HG03558 (cell line): ENCODE measurements at regions not wholly inside any gene's neighbourhood (a gene's known extent, or its start where the extent isn't known, plus 50 kb on each side); places are given as distances from the start of the nearest gene placed in this dataset.
"Not testable (repeated sequence)": the region's sequence is repeated elsewhere in the genome, so short reads cannot be mapped to it uniquely, and the experiment has no call there.

Source experiments
- ATAC-seq: cut with Tn5 transposase; IDR thresholded peaks from one replicate; pipeline ENCODE4 v1.9.1; 2021; ENCODE audit warnings: moderate number of reproducible peaks; ENCODE audit not compliant: unreplicated experiment; ENCODE audit errors: extremely low read depth

DNA sequence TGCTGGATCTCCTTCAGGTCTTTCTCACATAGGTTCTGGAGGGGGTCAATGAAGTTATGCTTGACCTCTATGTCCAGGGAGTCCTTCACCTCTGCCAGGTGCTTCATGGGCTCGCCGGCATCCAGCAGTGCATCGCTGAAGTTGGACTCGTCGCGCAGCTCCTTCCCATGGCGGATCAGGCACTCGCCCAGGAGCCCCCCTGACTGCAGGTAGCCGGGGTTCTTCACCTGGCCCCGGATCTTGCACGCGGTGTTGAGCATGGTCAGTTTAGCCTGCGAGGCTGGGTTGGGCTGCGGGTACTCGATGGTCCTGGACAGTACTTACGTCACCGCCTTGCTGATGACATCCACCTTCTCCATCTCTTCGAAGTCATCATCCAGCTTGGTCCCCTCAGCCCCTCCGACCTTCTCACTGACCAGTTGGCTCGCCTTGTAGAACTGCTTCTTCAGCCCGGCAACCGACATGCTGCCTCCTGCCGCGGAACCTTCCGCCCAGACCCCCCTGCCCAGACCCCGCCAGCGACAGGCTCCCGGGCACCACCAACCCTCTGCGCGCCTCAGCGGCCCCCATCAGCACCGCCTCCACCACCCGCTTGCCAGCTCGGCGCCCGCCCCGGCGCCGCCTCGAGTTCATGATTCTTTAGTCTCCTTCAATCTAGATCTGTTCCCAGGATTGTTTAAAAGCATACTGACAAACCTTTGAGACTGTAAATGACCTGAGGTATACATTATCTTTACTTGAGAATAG, 99.8 kb downstream of the KPNA2 start:
- no peak for ATAC-seq

DNA sequence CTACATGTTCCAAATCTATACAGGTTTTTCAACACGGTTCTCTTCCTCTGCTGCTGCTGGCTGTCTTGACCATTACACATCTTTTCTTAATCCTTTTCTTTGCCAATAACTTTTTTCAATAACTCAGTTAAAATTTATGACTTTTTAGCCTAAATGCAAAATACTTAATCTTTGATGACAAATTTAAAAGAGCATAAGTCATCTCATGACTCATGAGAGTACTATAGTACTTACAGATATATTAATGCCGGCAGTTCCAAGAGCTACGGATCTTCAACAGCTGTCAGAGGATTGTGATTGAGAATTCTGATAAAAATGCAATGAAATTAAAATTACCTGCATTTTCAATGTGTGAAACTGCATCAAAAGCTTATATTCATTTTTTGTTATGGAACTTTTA, 105.5 kb downstream of the KPNA2 start:
- ATAC-seq = no peak

DNA sequence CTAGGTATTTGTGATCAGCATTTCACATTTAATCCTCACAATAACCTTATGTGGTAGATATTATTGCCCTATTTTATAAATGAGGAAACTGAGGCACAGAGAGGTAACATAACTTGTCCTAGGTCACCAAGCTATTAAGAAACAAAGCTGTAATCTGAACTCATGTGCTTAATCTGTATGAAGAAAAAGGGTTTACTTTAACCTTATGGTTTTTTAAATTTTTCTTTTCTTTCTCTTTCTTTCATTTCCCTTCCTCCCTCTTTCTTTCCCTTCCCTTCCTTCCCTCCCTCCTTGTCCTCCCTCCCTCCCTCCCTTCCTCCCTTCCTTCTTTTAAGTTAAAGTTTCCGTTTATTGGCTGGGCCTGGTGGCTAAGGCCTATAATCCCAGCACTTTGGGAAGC, 105.2 kb upstream of the AMZ2 start:
- no peak for ATAC-seq

DNA sequence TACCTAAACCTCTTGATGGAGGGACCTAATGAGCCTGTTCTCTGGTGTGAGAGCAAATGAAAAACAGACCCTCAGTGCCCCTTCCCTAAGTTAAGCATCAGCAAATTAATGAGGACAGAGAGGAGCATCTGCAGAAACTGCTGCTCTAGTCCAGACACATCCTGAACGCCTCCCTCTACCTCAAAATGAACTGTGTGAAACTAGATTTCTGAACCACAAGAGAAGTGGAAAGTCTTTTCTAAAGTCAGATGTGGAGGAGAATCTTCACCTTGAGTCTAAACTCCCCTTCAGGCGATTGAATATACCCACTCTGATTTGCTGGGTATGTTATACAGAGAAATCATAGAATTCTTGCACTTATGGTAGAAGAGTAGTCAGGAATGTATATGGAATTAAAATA, 104.4 kb upstream of the AMZ2 start:
- no peak for ATAC-seq

DNA sequence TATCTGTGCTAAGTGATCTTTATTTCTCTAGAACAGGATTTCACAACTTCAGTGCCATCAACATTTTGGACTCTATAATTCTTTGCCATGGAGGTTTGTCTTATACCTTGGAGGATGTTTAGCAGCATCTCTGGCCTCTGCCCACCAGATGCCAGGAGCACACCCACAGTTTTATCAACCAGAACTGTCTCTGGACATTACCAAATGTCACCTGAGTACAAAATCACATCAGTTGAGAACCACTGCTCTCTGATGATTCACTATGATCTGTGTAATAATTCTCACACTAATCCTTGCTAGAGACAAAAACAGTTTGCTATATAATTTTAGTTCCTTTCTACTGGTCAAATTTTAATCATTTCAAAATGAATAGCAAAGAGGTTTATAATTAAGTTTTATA, 102.8 kb upstream of the AMZ2 start:
- no peak for ATAC-seq

DNA sequence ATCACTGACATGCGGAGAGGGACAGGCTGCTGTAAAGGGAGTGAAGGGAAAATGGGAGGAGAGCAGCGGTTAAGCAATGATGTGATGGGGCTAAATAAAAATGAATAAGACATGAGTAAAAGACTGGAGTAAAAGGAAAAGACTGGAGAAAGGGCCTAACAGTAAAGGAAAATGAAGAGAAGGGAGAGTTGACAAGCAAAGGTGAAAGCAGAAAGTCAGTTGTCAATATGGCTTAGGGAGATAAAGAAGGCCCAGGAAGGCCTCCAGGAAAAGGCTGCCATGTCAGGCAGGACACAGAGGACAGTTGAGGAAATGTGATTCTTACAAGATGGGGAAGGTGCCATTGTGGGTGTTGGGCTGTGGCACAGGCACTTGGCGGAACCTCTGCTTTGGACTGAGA, 98.9 kb upstream of the AMZ2 start:
- no peak for ATAC-seq

DNA sequence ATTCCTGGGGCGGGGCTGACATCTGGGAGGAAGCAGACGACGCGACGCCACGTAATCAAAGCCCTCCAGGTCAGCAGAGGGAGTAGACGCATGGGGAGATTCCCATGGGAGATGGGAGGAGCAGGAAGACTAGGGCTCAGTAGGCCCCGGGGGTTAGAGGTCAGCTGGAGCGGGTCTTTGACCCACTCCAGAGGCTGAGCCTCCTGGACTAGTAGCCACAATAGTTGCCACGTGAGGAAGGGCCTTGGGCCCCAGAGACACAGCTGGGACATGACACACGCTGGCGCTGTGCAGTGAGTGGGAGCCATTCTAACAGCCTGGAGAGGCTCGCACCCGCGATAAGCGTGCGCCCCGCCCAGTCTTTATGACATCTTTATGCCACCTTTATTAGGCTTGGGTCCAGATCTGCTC, 95.7 kb upstream of the AMZ2 start:
- no peak for ATAC-seq

DNA sequence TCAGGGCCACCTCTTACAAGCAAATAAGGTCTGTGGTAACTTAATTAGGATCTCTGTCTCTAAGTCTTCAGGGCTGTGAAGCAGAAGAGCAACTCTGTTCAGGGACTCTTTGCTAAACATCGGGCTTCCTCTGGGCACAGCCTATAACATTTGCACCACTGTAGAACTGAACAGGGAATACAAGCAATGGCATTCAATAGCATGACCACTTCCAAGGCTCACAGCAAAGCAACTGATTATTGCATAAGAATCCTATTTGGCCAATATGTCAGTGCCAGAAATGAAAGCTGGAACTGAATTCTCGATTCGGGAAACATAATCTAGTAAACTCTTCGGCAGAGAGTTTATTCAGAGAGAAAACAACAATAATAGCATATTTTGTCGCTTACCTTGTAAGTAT, 92.2 kb upstream of the AMZ2 start:
- ATAC-seq = no peak

DNA sequence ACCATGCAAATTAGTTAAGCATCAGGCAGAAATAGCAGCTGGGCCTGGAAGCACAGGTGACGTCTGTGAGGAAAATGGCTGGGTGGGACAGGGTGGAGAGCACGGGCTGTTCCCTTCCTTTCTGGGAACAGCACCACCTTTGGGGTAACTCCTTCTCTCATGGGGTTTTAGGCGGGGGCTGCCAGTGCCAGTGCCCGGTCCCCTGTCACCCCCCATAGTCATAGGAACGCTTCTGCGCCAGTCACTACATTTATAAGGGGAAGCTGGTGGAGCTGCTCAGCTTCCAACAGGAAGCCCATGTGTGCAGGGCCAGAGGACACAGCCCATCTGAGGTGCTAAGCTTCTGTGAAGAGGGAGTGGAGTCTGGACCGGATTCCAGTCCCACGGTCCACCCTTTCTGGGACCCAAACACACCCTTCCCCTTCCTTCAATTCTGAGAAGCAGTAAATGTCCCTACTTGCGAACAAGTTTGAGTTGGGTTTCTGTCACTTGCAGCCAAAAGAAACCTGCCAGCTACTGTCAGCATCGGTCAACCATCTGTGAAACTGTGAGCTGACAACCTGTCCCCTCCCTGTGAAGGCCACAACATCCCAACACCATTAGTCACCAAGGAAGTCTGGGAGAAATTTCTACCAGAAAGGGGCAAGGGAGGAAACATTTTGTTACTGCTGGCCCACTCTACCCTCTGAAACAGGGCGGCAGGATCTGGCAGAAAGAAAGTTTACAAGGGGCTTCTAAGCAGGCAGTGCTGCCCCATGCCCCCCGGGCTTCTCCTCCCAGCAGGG, 86.0 kb upstream of the AMZ2 start:
- ATAC-seq = no peak

DNA sequence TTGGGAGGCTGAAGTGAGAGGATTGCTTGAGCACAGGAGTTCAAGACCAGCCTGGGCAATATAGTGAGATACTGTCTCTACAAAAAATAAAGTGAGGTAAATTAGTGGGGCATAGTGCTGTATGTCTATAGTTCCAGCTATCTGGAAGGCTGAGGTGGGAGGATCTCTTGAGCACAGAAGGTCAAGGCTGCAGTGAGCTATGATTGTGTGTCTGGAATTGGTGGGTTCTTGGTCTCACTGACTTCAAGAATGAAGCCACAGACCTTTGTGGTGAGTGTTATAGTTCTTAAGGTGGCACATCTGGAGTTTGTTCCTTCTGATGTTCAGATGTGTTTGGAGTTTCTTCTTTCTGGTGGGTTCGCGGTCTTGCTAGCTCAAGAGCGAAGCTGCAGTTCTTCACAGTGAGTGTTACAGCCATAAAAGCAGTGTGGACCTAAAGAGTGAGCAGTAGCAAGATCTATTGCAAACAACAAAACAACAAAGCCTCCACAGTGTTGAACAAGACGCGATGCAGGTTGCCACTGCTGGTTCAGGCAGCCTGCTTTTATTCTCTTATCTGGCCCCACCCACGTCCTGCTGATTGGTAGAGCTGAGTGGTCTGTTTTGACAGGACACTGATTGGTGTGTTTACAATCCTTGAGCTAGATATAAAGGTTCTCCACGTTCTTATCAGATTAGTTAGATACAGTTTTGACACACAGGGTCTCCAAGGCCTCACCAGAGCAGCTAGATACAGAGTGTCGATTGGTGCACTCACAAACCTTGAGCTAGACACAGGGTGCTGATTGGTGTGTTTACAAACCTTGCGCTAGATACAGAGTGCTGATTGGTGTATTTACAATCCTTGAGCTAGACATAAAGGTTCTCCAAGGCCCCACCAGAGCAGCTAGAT, 79.3 kb upstream of the AMZ2 start:
- not testable (repeated sequence) for ATAC-seq

DNA sequence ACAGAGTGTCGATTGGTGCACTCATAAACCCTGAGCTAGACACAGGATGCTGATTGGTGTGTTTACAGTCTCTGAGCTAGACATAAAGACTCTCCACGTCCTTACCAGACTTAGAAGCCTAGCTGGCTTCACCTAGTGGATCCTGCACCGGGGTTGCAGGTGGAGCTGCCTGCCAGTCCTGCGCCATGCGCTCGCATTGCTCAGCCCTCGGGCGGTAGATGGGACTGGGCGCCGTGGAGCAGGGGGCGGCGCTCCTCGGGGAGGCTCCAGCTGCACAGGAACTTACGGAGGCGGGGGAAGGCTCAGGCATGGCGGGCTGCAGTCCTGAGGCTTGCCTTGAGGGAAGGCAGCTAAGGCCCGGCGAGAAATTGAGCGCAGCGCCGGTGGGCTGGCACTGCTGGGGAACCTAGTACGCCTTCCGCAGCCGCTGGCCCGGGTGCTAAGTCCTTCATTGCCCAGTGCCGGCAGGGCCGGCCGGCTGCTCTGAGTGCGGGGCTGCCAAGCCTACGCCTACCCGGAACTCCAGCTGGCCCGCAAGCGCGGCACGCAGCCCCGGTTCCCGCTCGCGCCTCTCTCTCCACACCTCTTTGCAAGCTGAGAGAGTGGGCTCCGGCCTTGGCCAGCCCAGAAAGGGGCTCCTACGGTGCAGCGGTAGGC, 78.5 kb upstream of the AMZ2 start:
- not testable (repeated sequence) for ATAC-seq

DNA sequence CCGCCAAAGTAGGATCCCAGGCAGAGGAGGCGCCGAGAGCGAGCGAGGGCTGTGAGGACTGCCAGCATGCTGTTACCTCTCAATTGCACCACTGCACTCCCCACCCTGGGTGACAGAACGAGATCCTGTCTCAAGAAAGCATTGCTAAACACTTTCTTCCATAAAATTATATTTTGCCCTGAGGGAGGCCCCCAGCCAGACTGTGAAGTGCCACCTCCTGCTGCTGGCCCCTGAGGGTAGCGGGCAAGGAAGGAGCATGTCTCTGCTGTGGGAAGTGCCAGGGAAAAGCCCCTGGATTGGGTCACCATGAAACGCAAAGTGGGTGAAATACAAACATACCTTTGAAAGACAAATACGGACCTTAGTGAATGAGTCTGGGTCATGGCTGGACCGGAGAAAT, 78.0 kb upstream of the AMZ2 start:
- no peak for ATAC-seq

DNA sequence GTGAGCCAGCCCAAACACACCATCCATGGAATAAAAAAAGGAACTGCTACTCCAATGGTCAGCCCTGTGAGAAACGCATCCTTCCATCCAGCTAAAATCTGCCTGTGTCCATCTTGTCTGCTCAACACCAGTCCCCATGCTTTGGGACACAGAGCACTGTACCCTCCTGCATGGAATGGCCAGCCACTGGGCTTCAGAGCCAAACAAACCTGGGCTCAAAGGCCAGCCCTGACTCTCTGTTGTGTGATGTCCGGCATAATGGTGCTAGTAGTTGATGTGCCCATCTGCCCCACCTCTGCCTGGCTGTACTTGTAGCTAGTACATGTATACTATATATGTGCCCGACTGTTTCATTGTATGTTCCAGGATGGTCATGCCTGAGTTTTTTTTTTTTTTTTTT, 77.6 kb upstream of the AMZ2 start:
- ATAC-seq = no peak

DNA sequence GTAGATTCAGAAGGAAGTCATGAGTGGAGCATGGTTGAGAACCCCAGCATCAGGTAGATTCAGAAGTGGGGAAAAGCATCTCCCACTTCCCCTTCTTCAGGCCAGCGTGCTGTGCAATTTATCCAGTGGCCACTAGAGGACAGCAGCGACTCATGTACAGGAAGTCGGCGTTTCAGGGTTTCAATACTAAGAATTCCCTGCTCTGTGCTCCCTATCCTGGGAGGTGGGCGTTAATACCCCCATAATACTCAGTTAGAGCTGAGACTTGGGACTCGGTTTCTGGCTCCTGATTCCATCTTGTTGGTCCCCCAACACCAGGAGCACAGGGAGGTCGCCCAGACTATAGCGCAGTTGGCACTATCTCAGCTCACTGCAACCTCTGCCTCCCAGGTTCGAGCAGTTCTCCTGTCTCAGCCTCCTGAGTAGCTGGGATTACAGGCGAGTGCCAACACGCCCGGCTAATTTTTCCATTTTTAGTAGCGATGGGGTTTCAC, 75.3 kb upstream of the AMZ2 start:
- ATAC-seq = no peak

DNA sequence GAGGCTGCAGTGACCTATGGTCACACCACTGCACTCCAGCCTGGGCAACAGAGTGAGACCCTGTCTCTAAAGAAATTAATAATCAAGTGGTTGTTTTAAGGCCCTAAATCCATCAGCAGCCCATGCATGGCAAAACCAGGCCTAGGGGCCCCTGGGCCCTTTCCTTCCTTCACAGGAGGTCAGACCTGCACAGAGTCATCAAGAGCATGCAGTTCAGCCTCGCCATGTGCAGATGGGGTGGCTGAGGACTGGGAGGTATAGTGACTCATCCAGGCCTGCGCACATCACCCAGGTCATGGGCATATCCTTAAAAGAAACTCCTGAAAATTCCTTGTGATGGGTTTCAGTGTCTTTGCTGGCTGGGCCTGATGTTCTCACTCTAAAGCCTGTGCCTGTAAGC, 72.4 kb upstream of the AMZ2 start:
- no peak for ATAC-seq

DNA sequence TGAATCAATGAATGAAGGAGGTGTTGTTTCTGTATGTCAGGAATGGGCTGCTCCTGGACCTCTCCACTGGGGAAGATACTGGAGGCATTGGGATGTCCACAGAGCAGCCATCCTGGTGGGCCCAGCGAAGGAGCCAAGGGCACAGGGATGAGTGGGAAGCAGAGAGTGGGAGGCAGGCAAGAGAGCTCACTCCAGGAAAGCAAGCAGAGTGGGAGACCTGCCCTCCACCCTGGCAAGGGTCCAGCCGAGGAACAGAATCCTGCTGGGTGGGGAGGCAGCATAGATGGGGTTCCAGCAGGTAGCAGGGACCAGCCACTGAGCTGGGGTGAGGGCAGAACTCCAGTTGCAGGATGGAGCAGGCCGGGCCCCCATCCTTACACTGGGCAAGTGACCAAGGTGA, 71.9 kb upstream of the AMZ2 start:
- ATAC-seq = no peak

DNA sequence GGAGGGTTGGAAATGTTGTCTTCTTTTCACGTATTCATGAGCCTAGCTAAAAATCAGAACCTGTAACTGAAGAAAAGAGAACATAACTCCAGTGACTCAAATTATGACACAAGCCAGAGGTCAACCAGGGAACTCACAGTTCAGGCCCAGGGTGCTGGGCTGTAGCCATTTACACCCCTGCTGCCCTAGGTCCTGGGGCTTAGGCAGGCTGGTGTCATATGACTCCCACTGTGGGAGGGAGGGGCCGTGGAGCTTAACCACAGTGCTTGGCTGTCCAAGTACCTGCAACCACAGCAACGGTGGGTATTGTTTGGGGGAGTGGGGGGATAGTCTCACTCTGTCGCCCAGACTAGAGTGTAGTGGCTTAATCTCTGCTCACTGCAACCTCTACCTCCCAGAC, 71.1 kb upstream of the AMZ2 start:
- no peak for ATAC-seq

DNA sequence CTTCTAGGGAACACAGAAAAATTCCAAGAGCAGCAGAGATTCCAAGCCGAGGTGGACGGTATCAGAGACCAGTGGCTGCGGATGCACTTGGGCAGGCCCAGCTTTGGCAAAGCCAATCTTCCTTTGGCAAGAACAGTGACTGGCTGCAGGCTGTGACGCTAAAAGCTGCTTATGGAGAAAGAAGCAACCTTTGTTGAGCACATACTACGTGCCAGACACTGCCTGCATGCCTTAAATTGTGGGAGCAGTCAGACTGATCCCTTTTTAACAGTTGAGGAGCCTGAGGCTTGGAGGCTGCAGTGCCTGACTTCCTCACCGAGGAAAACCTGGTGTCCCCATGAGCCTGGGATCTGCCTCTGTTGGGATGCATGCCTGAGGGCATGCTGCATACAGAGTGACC, 69.0 kb upstream of the AMZ2 start:
- no peak for ATAC-seq

DNA sequence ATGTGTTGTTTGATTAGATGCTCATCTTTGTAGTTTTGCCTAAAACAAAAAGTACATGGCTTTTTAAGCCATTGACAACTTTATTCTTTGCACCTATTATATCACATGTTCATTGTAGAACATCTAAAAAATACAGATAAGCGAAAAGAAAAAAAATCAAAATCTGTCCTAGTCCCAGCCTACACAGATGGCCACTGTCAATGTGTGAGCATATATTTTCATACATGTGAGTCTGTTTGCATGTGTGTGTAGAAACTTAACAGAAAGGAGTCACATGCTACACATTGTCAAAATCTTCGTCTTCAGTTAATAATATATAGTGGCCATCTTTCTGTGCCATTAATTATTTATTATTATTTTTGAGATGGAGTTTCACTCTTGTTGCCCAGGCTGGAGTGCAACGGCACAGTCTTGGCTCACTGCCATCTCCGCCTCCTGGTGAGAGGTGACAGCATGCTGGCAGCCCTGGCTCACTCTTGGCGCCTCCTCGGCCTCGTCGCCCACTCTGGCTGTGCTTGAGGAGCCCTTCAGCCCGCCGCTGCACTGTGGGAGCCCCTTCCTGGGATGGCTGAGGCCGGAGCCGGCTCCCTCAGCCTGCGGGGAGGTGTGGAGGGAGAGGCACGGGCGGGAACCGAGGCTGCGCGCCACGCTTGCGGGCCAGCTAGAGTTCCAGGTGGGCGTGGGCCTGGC, 68.5 kb upstream of the AMZ2 start:
- ATAC-seq = no peak

DNA sequence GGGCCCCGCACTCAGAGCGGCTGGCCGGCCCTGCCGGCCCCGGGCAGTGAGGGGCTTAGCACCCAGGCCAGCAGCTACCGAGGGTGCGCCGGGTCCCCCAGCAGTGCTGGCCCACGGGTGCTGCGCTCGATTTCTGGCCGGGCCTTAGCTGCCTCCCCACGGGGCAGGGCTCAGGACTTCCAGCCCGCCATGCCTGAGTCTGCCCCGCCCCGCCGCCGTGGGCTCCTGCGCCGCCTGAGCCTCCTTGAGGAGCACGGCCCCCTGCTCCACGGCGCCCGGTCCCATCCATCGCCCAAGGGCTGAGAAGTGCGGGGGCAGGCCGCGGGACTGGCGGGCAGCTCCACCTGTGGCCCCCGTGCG, 67.9 kb upstream of the AMZ2 start:
- no peak for ATAC-seq
